ENCODE measurements at regions not wholly inside any gene's neighbourhood (a gene's known extent, or its start where the extent isn't known, plus 50 kb on each side); places are given as distances from the start of the nearest gene placed in this dataset.
"Not testable (repeated sequence)": the region's sequence is repeated elsewhere in the genome, so short reads cannot be mapped to it uniquely, and the experiment has no call there.

DNA sequence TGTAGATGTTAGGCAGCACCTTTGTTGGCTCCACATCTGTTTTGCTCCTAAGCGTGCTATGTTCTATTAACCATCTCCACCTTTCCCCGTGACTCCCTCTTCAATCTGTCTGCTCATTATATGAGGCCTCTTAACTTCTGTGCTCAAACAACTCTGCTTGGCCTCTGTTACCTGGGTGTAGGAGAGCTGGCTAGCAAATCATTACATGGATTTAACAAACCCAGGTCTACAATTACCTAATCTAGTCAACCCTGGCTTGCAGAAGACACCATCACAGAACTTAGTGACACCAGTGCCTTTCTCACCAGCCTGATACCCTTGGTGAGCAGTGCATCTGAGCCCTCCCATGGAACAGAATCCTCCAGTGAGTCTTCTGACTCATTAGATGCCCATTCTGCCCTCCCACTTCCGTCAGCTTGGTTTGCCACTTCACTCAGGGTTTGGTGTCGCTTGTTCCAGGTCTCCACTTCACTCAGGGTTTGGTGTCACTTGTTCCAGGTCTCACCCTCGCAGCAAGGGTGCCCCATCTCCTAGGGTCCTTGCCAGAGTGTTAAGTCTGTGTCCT lies 92.0 kb upstream of the KIF26B start:
- Histone ChIP-seq H3K9ac (ENCODE audit: low read length) (no peak overlapping the region), H3K27ac (ENCODE audit: low read length) (no peak overlapping the region), H2AFZ (ENCODE audit: low read depth, low read length) (no peak overlapping the region), H3K27me3 (ENCODE audit: low read depth, low read length) (0 out of 2 replicates have a peak, but pooled peaks cover 8% of the 10 kb centered on the region), H3K4me1 (ENCODE audit: low read length) (no peaks in the 10 kb centered on the region), H3K9me3 (ENCODE audit: insufficient read depth, low read length) (no peaks in the 10 kb centered on the region), H3K79me2 (ENCODE audit: low read length) (no peaks in the 10 kb centered on the region), H3K36me3 (replicated peaks; ENCODE audit: low read depth, low read length) (no peaks in the 10 kb centered on the region), H4K20me1 (ENCODE audit: insufficient read depth, low read length) (no peaks in the 10 kb centered on the region), H3K4me2 (ENCODE audit: low read length) (no peak overlapping the region), H3K4me3 (ENCODE audit: low read length) (no peak overlapping the region)
- TF ChIP-seq CTCF (IDR thresholded peaks at IDR 0.05; ENCODE audit: low read depth, low read length) (no peak), EZH2phosphoT487 (IDR thresholded peaks at IDR 0.05; ENCODE audit: low read depth) (no peak)

GRCh38 chr1:245061808-245062207 lies 93.0 kb upstream of the KIF26B start:
- not testable (repeated sequence) for H3K9ac ChIP-seq (ENCODE audit: low read length); H3K36me3 ChIP-seq (replicated peaks; ENCODE audit: low read depth, low read length); H3K4me3 ChIP-seq (ENCODE audit: low read length); H3K27me3 ChIP-seq (ENCODE audit: low read depth, low read length); H4K20me1 ChIP-seq (ENCODE audit: insufficient read depth, low read length); H3K9me3 ChIP-seq (ENCODE audit: insufficient read depth, low read length); H3K27ac ChIP-seq (ENCODE audit: low read length); H2AFZ ChIP-seq (ENCODE audit: low read depth, low read length); H3K79me2 ChIP-seq (ENCODE audit: low read length); H3K4me2 ChIP-seq (ENCODE audit: low read length); H3K4me1 ChIP-seq (ENCODE audit: low read length)

GRCh38 chr1:245060684-245061374 lies 94.0 kb upstream of the KIF26B start:
- Histone ChIP-seq H3K4me2 (ENCODE audit: low read length) (no peak overlapping the region), H4K20me1 (ENCODE audit: insufficient read depth, low read length) (no peaks in the 10 kb centered on the region), H3K27ac (ENCODE audit: low read length) (no peak overlapping the region), H3K27me3 (ENCODE audit: low read depth, low read length) (0 out of 2 replicates have a peak, but pooled peaks cover 8% of the 10 kb centered on the region), H3K4me3 (ENCODE audit: low read length) (no peak overlapping the region), H2AFZ (ENCODE audit: low read depth, low read length) (no peak overlapping the region), H3K36me3 (replicated peaks; ENCODE audit: low read depth, low read length) (no peaks in the 10 kb centered on the region), H3K4me1 (ENCODE audit: low read length) (no peaks in the 10 kb centered on the region), H3K79me2 (ENCODE audit: low read length) (no peaks in the 10 kb centered on the region), H3K9me3 (ENCODE audit: insufficient read depth, low read length) (no peaks in the 10 kb centered on the region), H3K9ac (ENCODE audit: low read length) (no peak overlapping the region)
- TF ChIP-seq EZH2phosphoT487 (IDR thresholded peaks at IDR 0.05; ENCODE audit: low read depth), result no peak
- TF ChIP-seq CTCF (IDR thresholded peaks at IDR 0.05; ENCODE audit: low read depth, low read length), result no peak

GRCh38 chr1:245059806-245060424 lies 94.9 kb upstream of the KIF26B start:
- H3K36me3 ChIP-seq (replicated peaks; ENCODE audit: low read depth, low read length), result no peaks in the 10 kb centered on the region
- H3K27me3 ChIP-seq (ENCODE audit: low read depth, low read length), result 0 out of 2 replicates have a peak, but pooled peaks cover 8% of the 10 kb centered on the region
- H3K79me2 ChIP-seq (ENCODE audit: low read length), result no peaks in the 10 kb centered on the region
- no peak overlapping the region for H2AFZ ChIP-seq (ENCODE audit: low read depth, low read length)
- no peak overlapping the region for H3K9ac ChIP-seq (ENCODE audit: low read length)
- H3K4me2 ChIP-seq (ENCODE audit: low read length), result no peak overlapping the region
- no peak overlapping the region for H3K4me3 ChIP-seq (ENCODE audit: low read length)
- no peak overlapping the region for H3K27ac ChIP-seq (ENCODE audit: low read length)
- no peaks in the 10 kb centered on the region for H3K9me3 ChIP-seq (ENCODE audit: insufficient read depth, low read length)
- H4K20me1 ChIP-seq (ENCODE audit: insufficient read depth, low read length), result no peaks in the 10 kb centered on the region
- H3K4me1 ChIP-seq (ENCODE audit: low read length), result no peaks in the 10 kb centered on the region
- TF ChIP-seq EZH2phosphoT487 (IDR thresholded peaks at IDR 0.05; ENCODE audit: low read depth) (no peak), CTCF (IDR thresholded peaks at IDR 0.05; ENCODE audit: low read depth, low read length) (no peak)
